ENCODE measurements at regions not wholly inside any gene's neighbourhood (a gene's known extent, or its start where the extent isn't known, plus 50 kb on each side); places are given as distances from the start of the nearest gene placed in this dataset.

- TF ChIP-seq CTCF (IDR thresholded peaks at IDR 0.05) (no peak), POLR2A (IDR thresholded peaks at IDR 0.05) (no peak)
These were observed 469.0 kb upstream of the PTGER4 start for GRCh38 chr5:40210694-40211093.
